D721Med (cell line): ENCODE measurements at regions not wholly inside any gene's neighbourhood (a gene's known extent, or its start where the extent isn't known, plus 50 kb on each side); places are given as distances from the start of the nearest gene placed in this dataset.

Experiments
- DNase-seq: peaks from one replicate; pipeline ENCODE4 v3.0.0; 2011; ENCODE audit warnings: low spot score; ENCODE audit not compliant: insufficient read length
- FAIRE-seq: peaks from 2 replicates; lab custom pipeline; 2011; peaks lifted over from hg19 to GRCh38; lab: Jason Lieb, UNC
- CTCF ChIP-seq: IDR thresholded peaks from 2 replicates; pipeline ENCODE4 v1.5.1; 2012; ENCODE audit warnings: mild to moderate bottlenecking, control low read depth; ENCODE audit not compliant: insufficient read depth; ENCODE audit errors: missing control alignments

GRCh38 chr3:27907148-27907547, 185.0 kb upstream of the EOMES start:
- no peak for DNase-seq
- TF ChIP-seq CTCF: no peak
- no peak for FAIRE-seq

GRCh38 chr3:27907929-27908328, 185.8 kb upstream of the EOMES start:
- DNase-seq (no peak), FAIRE-seq (no peak)
- no peak for TF ChIP-seq CTCF

GRCh38 chr3:27910456-27910855, 188.3 kb upstream of the EOMES start:
- DNase-seq: no peak
- FAIRE-seq: no peak
- TF ChIP-seq CTCF: no peak

GRCh38 chr3:27914199-27914598, 192.1 kb upstream of the EOMES start:
- peak; percentile 6 for TF ChIP-seq CTCF
- FAIRE-seq (no peak), DNase-seq (no peak)

GRCh38 chr3:27923349-27924068, 201.4 kb upstream of the EOMES start:
- no peak for TF ChIP-seq CTCF
- FAIRE-seq (no peak), DNase-seq (no peak)

- DNase-seq (no peak), FAIRE-seq (no peak)
- no peak for TF ChIP-seq CTCF
Observed at GRCh38 chr3:27927882-27928281, 205.8 kb upstream of the EOMES start.

GRCh38 chr3:27930052-27930602, 208.0 kb upstream of the EOMES start:
- FAIRE-seq: no peak
- no peak for TF ChIP-seq CTCF
- no peak for DNase-seq
